ENCODE measurements at regions not wholly inside any gene's neighbourhood (a gene's known extent, or its start where the extent isn't known, plus 50 kb on each side); places are given as distances from the start of the nearest gene placed in this dataset.

- Histone ChIP-seq H3K36me3 (ENCODE audit: control insufficient read depth in 4 of 4, insufficient read depth in 4 of 4, low read length in 4 of 4) (no peaks in the 10 kb centered on the region), H3K9ac (ENCODE audit: insufficient read depth in 1 of 2, low read length in 2 of 2) (no peak overlapping the region), H3K4me1 (ENCODE audit: control insufficient read depth in 5 of 5, insufficient read depth in 5 of 5, low read length in 5 of 5) (peaks cover 0 to 4% (median 0%) of the 10 kb centered on the region in 5 donors), H3K4me3 (no peak overlapping the region), H3K9me3 (ENCODE audit: control insufficient read depth in 4 of 4, insufficient read depth in 3 of 4, low read length in 3 of 4) (peaks cover 0 to 1% (median 0%) of the 10 kb centered on the region in 4 donors), H3K27ac (ENCODE audit: low read depth in 1 of 2, low read length in 1 of 2) (no peak overlapping the region), H3K27me3 (ENCODE audit: control insufficient read depth in 3 of 3, insufficient read depth in 3 of 3, low read length in 2 of 3) (no peaks in the 10 kb centered on the region)
- DNase-seq (no peak), ATAC-seq (ENCODE audit: insufficient read depth, low FRiP score) (no peak)
- 22 to 42% methylated on average over 4 of the region's 4 CpGs for WGBS, 2 donors
- TF ChIP-seq, protein P1, sequence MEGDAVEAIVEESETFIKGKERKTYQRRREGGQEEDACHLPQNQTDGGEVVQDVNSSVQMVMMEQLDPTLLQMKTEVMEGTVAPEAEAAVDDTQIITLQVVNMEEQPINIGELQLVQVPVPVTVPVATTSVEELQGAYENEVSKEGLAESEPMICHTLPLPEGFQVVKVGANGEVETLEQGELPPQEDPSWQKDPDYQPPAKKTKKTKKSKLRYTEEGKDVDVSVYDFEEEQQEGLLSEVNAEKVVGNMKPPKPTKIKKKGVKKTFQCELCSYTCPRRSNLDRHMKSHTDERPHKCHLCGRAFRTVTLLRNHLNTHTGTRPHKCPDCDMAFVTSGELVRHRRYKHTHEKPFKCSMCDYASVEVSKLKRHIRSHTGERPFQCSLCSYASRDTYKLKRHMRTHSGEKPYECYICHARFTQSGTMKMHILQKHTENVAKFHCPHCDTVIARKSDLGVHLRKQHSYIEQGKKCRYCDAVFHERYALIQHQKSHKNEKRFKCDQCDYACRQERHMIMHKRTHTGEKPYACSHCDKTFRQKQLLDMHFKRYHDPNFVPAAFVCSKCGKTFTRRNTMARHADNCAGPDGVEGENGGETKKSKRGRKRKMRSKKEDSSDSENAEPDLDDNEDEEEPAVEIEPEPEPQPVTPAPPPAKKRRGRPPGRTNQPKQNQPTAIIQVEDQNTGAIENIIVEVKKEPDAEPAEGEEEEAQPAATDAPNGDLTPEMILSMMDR (IDR thresholded peaks at IDR 0.05; ENCODE audit: control extremely low read depth, extremely low read depth) = no peak
Measured at GRCh38 chr3:3307491-3307890, 128.0 kb upstream of the CRBN start.

DNA sequence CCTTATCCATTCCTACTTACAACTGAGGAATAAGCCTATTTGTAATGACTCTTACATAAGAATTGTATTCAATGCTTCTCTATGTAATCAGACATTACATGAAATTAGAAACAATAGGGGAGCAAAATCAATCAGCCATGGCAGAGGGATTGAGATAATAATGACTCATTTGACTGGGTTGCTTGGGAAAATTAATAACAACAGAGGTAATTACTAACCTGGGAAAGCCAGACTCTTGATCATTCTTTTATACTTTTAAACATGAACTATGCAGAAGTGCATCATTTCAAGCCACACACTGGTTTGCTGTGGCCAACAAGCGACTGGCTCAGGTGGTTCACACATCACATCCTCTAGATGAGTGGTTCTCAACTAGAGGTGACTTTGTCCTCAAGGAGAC lies 126.3 kb upstream of the CRBN start:
- 83 to 85% methylated on average over 1 of the region's 1 CpG for WGBS, 2 donors
- Histone ChIP-seq H3K4me3 (no peak overlapping the region), H3K4me1 (ENCODE audit: control insufficient read depth in 5 of 5, insufficient read depth in 5 of 5, low read length in 5 of 5) (peaks cover 0 to 4% (median 0%) of the 10 kb centered on the region in 5 donors), H3K9me3 (ENCODE audit: control insufficient read depth in 4 of 4, insufficient read depth in 3 of 4, low read length in 3 of 4) (peaks cover 0 to 1% (median 0%) of the 10 kb centered on the region in 4 donors), H3K27me3 (ENCODE audit: control insufficient read depth in 3 of 3, insufficient read depth in 3 of 3, low read length in 2 of 3) (no peaks in the 10 kb centered on the region), H3K36me3 (ENCODE audit: control insufficient read depth in 4 of 4, insufficient read depth in 4 of 4, low read length in 4 of 4) (no peaks in the 10 kb centered on the region), H3K9ac (ENCODE audit: insufficient read depth in 1 of 2, low read length in 2 of 2) (no peak overlapping the region), H3K27ac (ENCODE audit: low read depth in 1 of 2, low read length in 1 of 2) (no peak overlapping the region)
- TF ChIP-seq, protein P1 (IDR thresholded peaks at IDR 0.05; ENCODE audit: control extremely low read depth, extremely low read depth) = no peak
- DNase-seq (no peak), ATAC-seq (ENCODE audit: insufficient read depth, low FRiP score) (no peak)

GRCh38 chr3:3305084-3305483 lies 125.6 kb upstream of the CRBN start:
- DNase-seq (no peak), ATAC-seq (ENCODE audit: insufficient read depth, low FRiP score) (no peak)
- no peaks in the 10 kb centered on the region for H3K27me3 ChIP-seq (ENCODE audit: control insufficient read depth in 3 of 3, insufficient read depth in 3 of 3, low read length in 2 of 3)
- peaks cover 0 to 4% (median 0%) of the 10 kb centered on the region in 5 donors for H3K4me1 ChIP-seq (ENCODE audit: control insufficient read depth in 5 of 5, insufficient read depth in 5 of 5, low read length in 5 of 5)
- TF ChIP-seq, protein P1 (IDR thresholded peaks at IDR 0.05; ENCODE audit: control extremely low read depth, extremely low read depth) = no peak
- WGBS, 2 donors = 53 to 61% methylated on average over 5 of the region's 5 CpGs
- H3K27ac ChIP-seq (ENCODE audit: low read depth in 1 of 2, low read length in 1 of 2) = no peak overlapping the region
- peaks cover 0 to 1% (median 0%) of the 10 kb centered on the region in 4 donors for H3K9me3 ChIP-seq (ENCODE audit: control insufficient read depth in 4 of 4, insufficient read depth in 3 of 4, low read length in 3 of 4)
- no peak overlapping the region for H3K4me3 ChIP-seq
- no peak overlapping the region for H3K9ac ChIP-seq (ENCODE audit: insufficient read depth in 1 of 2, low read length in 2 of 2)
- H3K36me3 ChIP-seq (ENCODE audit: control insufficient read depth in 4 of 4, insufficient read depth in 4 of 4, low read length in 4 of 4) = no peaks in the 10 kb centered on the region

- no peaks in the 10 kb centered on the region for H3K27me3 ChIP-seq (ENCODE audit: control insufficient read depth in 3 of 3, insufficient read depth in 3 of 3, low read length in 2 of 3)
- H3K4me3 ChIP-seq = no peak overlapping the region
- no peak overlapping the region for H3K9ac ChIP-seq (ENCODE audit: insufficient read depth in 1 of 2, low read length in 2 of 2)
- peaks cover 0 to 1% (median 0%) of the 10 kb centered on the region in 4 donors for H3K9me3 ChIP-seq (ENCODE audit: control insufficient read depth in 4 of 4, insufficient read depth in 3 of 4, low read length in 3 of 4)
- DNase-seq (no peak), ATAC-seq (ENCODE audit: insufficient read depth, low FRiP score) (no peak)
- H3K27ac ChIP-seq (ENCODE audit: low read depth in 1 of 2, low read length in 1 of 2) = no peak overlapping the region
- H3K4me1 ChIP-seq (ENCODE audit: control insufficient read depth in 5 of 5, insufficient read depth in 5 of 5, low read length in 5 of 5) = peaks cover 0 to 4% (median 0%) of the 10 kb centered on the region in 5 donors
- TF ChIP-seq, protein P1 (IDR thresholded peaks at IDR 0.05; ENCODE audit: control extremely low read depth, extremely low read depth) = no peak
- 57 to 66% methylated on average over 4 of the region's 4 CpGs for WGBS, 2 donors
- H3K36me3 ChIP-seq (ENCODE audit: control insufficient read depth in 4 of 4, insufficient read depth in 4 of 4, low read length in 4 of 4) = no peaks in the 10 kb centered on the region
Measured at GRCh38 chr3:3303636-3304035, 124.1 kb upstream of the CRBN start.

Data from lung (tissue), 11 donors.